A673 (cell line): ENCODE measurements at regions not wholly inside any gene's neighbourhood (a gene's known extent, or its start where the extent isn't known, plus 50 kb on each side); places are given as distances from the start of the nearest gene placed in this dataset.

Experiments used
- CTCF ChIP-seq: fragments of 300-800, 200-600 bp; sonication (generic); conservative IDR thresholded peaks from 2 replicates; pipeline ENCODE4 v1.5.1; 2017; ENCODE audit warnings: low read depth, mild to moderate bottlenecking, antibody characterized with exemption, low read length, moderate library complexity, mixed read lengths
- EZH2 ChIP-seq: fragments of 200-600 bp; sonication (generic); IDR thresholded peaks from 2 replicates; pipeline ENCODE4 v1.6.1; 2017; ENCODE audit warnings: borderline replicate concordance, low read depth, mild to moderate bottlenecking, mixed read lengths, antibody characterized with exemption, low read length; ENCODE audit not compliant: poor library complexity, severe bottlenecking

GRCh38 chr11:134527382-134528243, 115.6 kb upstream of the B3GAT1 start:
- TF ChIP-seq CTCF (no peak), EZH2 (no peak)
